ENCODE measurements at regions not wholly inside any gene's neighbourhood (a gene's known extent, or its start where the extent isn't known, plus 50 kb on each side); places are given as distances from the start of the nearest gene placed in this dataset.

DNA sequence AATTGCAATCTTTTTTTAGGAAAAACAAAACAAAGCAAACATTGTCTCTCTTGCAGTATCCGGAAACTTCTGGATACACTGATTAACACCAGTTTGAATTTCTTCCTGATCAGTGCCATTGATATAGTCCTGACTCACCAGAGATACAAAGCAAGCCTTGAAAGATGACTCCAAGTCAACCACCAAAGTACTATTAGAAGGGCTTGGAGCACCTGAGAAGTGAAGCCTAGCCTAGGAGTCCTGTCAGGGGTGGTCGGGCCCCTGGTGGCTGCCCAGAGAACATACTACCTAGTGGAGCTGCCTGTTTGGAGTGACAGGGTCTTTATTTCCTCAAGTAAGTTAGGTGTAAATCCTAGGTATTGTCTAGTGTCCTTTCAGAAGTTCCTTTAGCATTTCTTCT is 593.2 kb downstream of the ZNF674 start:
- Mint-ChIP-seq H3K27ac (no peak overlapping the region), H3K4me3 (no peak overlapping the region), H3K4me1 (peaks cover 2% of the 10 kb centered on the region), H3K36me3 (no peaks in the 10 kb centered on the region), H3K27me3 (ENCODE audit: insufficient read depth, low read depth) (no peaks in the 10 kb centered on the region), H3K9me3 (peaks cover 2% of the 10 kb centered on the region)
- Histone ChIP-seq H3K4me1 (no peaks in the 10 kb centered on the region), H3K9ac (no peak overlapping the region), H3K4me3 (no peak overlapping the region), H3F3A (ENCODE audit: low read depth) (no peaks in the 10 kb centered on the region), H3K27ac (no peak overlapping the region), H3K36me3 (no peaks in the 10 kb centered on the region), H4K20me1 (ENCODE audit: low read depth) (no peaks in the 10 kb centered on the region), H3K27me3 (no peaks in the 10 kb centered on the region), H3K79me2 (ENCODE audit: low read depth) (no peaks in the 10 kb centered on the region), H3K4me2 (no peak overlapping the region), H3K9me3 (ENCODE audit: low read depth) (no peaks in the 10 kb centered on the region), H2AFZ (replicated peaks) (no peak overlapping the region)
- TF ChIP-seq CTCF (IDR thresholded peaks at IDR 0.05), result peak; percentile 19
- no peak for TF ChIP-seq EZH2phosphoT487 (IDR thresholded peaks at IDR 0.05)
- TF ChIP-seq EZH2 (IDR thresholded peaks at IDR 0.05), result no peak
- no peak for DNase-seq (ENCODE audit: low spot score)

DNA sequence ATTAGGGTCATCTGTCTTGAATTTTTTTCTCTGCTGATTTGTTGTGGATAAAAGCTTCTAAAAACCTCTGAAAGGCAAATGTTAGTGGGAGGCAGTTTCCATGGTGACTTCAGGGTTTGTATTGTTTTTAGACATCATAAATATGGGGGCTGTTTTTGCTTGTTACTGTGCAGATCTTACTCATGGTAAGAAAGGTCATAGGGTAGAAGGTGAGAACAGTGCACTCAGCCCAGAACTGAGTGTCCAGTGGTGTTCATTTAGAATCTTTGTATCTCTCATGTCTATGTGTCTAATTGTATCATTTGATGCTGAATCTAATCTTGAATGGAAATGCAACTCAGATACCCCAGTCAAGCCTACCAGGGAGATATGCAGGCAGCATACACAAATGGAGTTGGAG is 609.8 kb downstream of the ZNF674 start:
- no peaks in the 10 kb centered on the region for H3F3A ChIP-seq (ENCODE audit: low read depth)
- no peak overlapping the region for H3K4me3 ChIP-seq
- Mint-ChIP-seq H3K4me3 (no peak overlapping the region), H3K9me3 (peaks cover 9% of the 10 kb centered on the region), H3K36me3 (no peaks in the 10 kb centered on the region), H3K27me3 (ENCODE audit: insufficient read depth, low read depth) (peaks cover 4% of the 10 kb centered on the region), H3K27ac (no peak overlapping the region), H3K4me1 (no peaks in the 10 kb centered on the region)
- H3K9ac ChIP-seq, result no peak overlapping the region
- peaks cover 5% of the 10 kb centered on the region for H3K9me3 ChIP-seq (ENCODE audit: low read depth)
- H3K36me3 ChIP-seq, result no peaks in the 10 kb centered on the region
- no peak overlapping the region for H2AFZ ChIP-seq (replicated peaks)
- no peaks in the 10 kb centered on the region for H3K27me3 ChIP-seq
- no peak for DNase-seq (ENCODE audit: low spot score)
- H3K4me1 ChIP-seq, result peaks cover 4% of the 10 kb centered on the region
- no peaks in the 10 kb centered on the region for H3K79me2 ChIP-seq (ENCODE audit: low read depth)
- no peaks in the 10 kb centered on the region for H4K20me1 ChIP-seq (ENCODE audit: low read depth)
- TF ChIP-seq CTCF (IDR thresholded peaks at IDR 0.05) (no peak), EZH2 (IDR thresholded peaks at IDR 0.05) (no peak), EZH2phosphoT487 (IDR thresholded peaks at IDR 0.05) (no peak)
- no peak overlapping the region for H3K4me2 ChIP-seq
- H3K27ac ChIP-seq, result no peak overlapping the region

GRCh38 chrX:45912316-45912715 is 632.9 kb downstream of the ZNF674 start:
- no peaks in the 10 kb centered on the region for H3K4me1 ChIP-seq

More at GRCh38 chrX:45912316-45912715, 632.9 kb downstream of the ZNF674 start:
- TF ChIP-seq CTCF (IDR thresholded peaks at IDR 0.05) (no peak), EZH2phosphoT487 (IDR thresholded peaks at IDR 0.05) (no peak), EZH2 (IDR thresholded peaks at IDR 0.05) (no peak)
- Mint-ChIP-seq H3K27me3 (ENCODE audit: insufficient read depth, low read depth) (no peaks in the 10 kb centered on the region), H3K9me3 (peaks cover 7% of the 10 kb centered on the region), H3K27ac (no peak overlapping the region), H3K4me3 (no peak overlapping the region), H3K4me1 (no peaks in the 10 kb centered on the region), H3K36me3 (no peaks in the 10 kb centered on the region)
- no peak for DNase-seq (ENCODE audit: low spot score)
- Histone ChIP-seq H3F3A (ENCODE audit: low read depth) (no peaks in the 10 kb centered on the region), H3K4me3 (no peak overlapping the region), H3K4me2 (no peak overlapping the region), H3K9ac (no peak overlapping the region), H3K9me3 (ENCODE audit: low read depth) (no peaks in the 10 kb centered on the region), H3K36me3 (no peaks in the 10 kb centered on the region), H3K79me2 (ENCODE audit: low read depth) (no peaks in the 10 kb centered on the region), H4K20me1 (ENCODE audit: low read depth) (no peaks in the 10 kb centered on the region), H3K27me3 (no peaks in the 10 kb centered on the region), H2AFZ (replicated peaks) (no peak overlapping the region), H3K27ac (no peak overlapping the region)

Measured in neural progenitor cell (in vitro differentiated cells).